ENCODE measurements at regions not wholly inside any gene's neighbourhood (a gene's known extent, or its start where the extent isn't known, plus 50 kb on each side); places are given as distances from the start of the nearest gene placed in this dataset.

DNA sequence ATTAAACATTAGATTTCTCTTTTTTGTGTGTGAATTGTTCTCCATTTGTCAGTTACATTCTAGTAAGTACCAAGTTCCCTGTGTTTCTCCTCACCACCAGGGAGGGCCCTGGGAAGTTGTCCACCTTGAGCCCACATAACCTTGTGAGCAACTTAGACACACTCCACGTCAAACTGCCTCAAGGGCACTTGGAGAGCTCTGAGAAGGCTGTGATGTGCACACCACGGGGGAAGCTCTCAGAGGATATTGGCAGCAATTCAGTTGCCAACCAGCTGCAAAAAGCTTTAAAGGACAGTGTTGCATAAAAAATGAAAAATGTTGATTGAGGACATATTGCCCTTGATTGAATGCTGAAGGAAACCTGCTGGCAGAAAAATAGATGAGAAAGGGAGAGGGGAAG lies 743.6 kb downstream of the RNF144A start:
- Mint-ChIP-seq H3K27ac (ENCODE audit: unreplicated experiment) (no peak overlapping the region), H3K27me3 (ENCODE audit: unreplicated experiment) (no peaks in the 10 kb centered on the region), H3K4me1 (ENCODE audit: unreplicated experiment) (no peaks in the 10 kb centered on the region), H3K9me3 (ENCODE audit: unreplicated experiment) (peaks cover 19% of the 10 kb centered on the region), H3K4me3 (ENCODE audit: unreplicated experiment) (no peak overlapping the region), H3K36me3 (ENCODE audit: unreplicated experiment) (no peaks in the 10 kb centered on the region)
- no peak for TF ChIP-seq CTCF (IDR thresholded peaks at IDR 0.05)
- no peak for DNase-seq (ENCODE audit: extremely low spot score, unreplicated experiment)

GRCh38 chr2:7661502-7661901 lies 744.3 kb downstream of the RNF144A start:
- H3K4me1 Mint-ChIP-seq (ENCODE audit: unreplicated experiment), result no peaks in the 10 kb centered on the region
- H3K4me3 Mint-ChIP-seq (ENCODE audit: unreplicated experiment), result no peak overlapping the region
- no peak for DNase-seq (ENCODE audit: extremely low spot score, unreplicated experiment)
- H3K9me3 Mint-ChIP-seq (ENCODE audit: unreplicated experiment), result peaks cover 18% of the 10 kb centered on the region
- H3K27ac Mint-ChIP-seq (ENCODE audit: unreplicated experiment), result no peak overlapping the region
- no peaks in the 10 kb centered on the region for H3K27me3 Mint-ChIP-seq (ENCODE audit: unreplicated experiment)
- no peak for TF ChIP-seq CTCF (IDR thresholded peaks at IDR 0.05)
- H3K36me3 Mint-ChIP-seq (ENCODE audit: unreplicated experiment), result no peaks in the 10 kb centered on the region

GRCh38 chr2:7665880-7666279 lies 748.7 kb downstream of the RNF144A start:
- no peak for TF ChIP-seq CTCF (IDR thresholded peaks at IDR 0.05)
- Mint-ChIP-seq H3K4me3 (ENCODE audit: unreplicated experiment) (no peak overlapping the region), H3K27ac (ENCODE audit: unreplicated experiment) (no peak overlapping the region), H3K9me3 (ENCODE audit: unreplicated experiment) (peaks cover 10% of the 10 kb centered on the region), H3K27me3 (ENCODE audit: unreplicated experiment) (no peaks in the 10 kb centered on the region), H3K4me1 (ENCODE audit: unreplicated experiment) (no peaks in the 10 kb centered on the region), H3K36me3 (ENCODE audit: unreplicated experiment) (no peaks in the 10 kb centered on the region)
- DNase-seq (ENCODE audit: extremely low spot score, unreplicated experiment), result no peak

- peaks cover 10% of the 10 kb centered on the region for H3K9me3 Mint-ChIP-seq (ENCODE audit: unreplicated experiment)
- no peaks in the 10 kb centered on the region for H3K27me3 Mint-ChIP-seq (ENCODE audit: unreplicated experiment)
- no peak for TF ChIP-seq CTCF (IDR thresholded peaks at IDR 0.05)
- H3K4me1 Mint-ChIP-seq (ENCODE audit: unreplicated experiment), result no peaks in the 10 kb centered on the region
- H3K27ac Mint-ChIP-seq (ENCODE audit: unreplicated experiment), result no peak overlapping the region
- no peak overlapping the region for H3K4me3 Mint-ChIP-seq (ENCODE audit: unreplicated experiment)
- H3K36me3 Mint-ChIP-seq (ENCODE audit: unreplicated experiment), result no peaks in the 10 kb centered on the region
- DNase-seq (ENCODE audit: extremely low spot score, unreplicated experiment), result no peak
These were observed 749.5 kb downstream of the RNF144A start for GRCh38 chr2:7666596-7667259.

DNA sequence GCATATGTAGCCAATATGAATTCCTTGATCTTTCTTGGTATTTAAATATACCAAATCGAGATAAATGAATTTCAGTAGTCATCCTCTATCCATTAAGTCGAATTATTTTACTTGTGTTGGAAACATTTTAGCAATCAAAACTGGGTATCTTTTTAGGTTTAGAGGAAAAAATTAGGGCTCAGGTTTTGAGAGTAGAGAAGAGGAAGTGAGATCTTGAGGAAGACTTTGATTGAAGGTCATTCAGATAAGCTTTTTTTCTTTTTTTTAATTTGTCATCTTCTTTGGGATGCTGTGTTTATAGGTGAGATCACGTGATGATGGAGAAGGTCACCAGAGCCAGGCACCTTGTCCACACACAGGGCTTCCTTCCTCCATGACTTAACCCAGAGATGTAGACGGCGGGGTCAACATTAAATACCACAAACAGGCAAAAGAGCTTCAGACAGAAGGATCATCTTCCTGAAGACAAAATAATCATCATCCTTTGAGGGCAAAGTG lies 750.1 kb downstream of the RNF144A start:
- no peak overlapping the region for H3K27ac Mint-ChIP-seq (ENCODE audit: unreplicated experiment)
- H3K27me3 Mint-ChIP-seq (ENCODE audit: unreplicated experiment), result no peaks in the 10 kb centered on the region
- TF ChIP-seq CTCF (IDR thresholded peaks at IDR 0.05), result no peak
- peaks cover 11% of the 10 kb centered on the region for H3K9me3 Mint-ChIP-seq (ENCODE audit: unreplicated experiment)
- no peak overlapping the region for H3K4me3 Mint-ChIP-seq (ENCODE audit: unreplicated experiment)
- no peak for DNase-seq (ENCODE audit: extremely low spot score, unreplicated experiment)
- no peaks in the 10 kb centered on the region for H3K4me1 Mint-ChIP-seq (ENCODE audit: unreplicated experiment)
- H3K36me3 Mint-ChIP-seq (ENCODE audit: unreplicated experiment), result no peaks in the 10 kb centered on the region
